Hepatocyte (in vitro differentiated cells): ENCODE measurements at regions not wholly inside any gene's neighbourhood (a gene's known extent, or its start where the extent isn't known, plus 50 kb on each side); places are given as distances from the start of the nearest gene placed in this dataset.

ENCODE experiments used
- CTCF ChIP-seq: fragments of 200-600 bp; sonication (generic); IDR thresholded peaks from 2 replicates; pipeline ENCODE4 v1.5.1; 2016; ENCODE audit warnings: antibody characterized with exemption, mild to moderate bottlenecking; ENCODE audit not compliant: poor library complexity
- EZH2 ChIP-seq: fragments of 200-600 bp; sonication (generic); IDR thresholded peaks from 2 replicates; pipeline ENCODE4 v1.6.1; 2016; ENCODE audit warnings: antibody characterized with exemption, mild to moderate bottlenecking, borderline replicate concordance
- EZH2phosphoT487 ChIP-seq: fragments of 200-600 bp; sonication (generic); IDR thresholded peaks from one replicate; pipeline ENCODE4 v1.6.1; 2018; ENCODE audit warnings: antibody characterized with exemption, mild to moderate bottlenecking, low read depth, moderate library complexity; ENCODE audit not compliant: unreplicated experiment, severe bottlenecking

GRCh38 chr18:78758496-78758895, 221.1 kb upstream of the SALL3 start:
- no peak for TF ChIP-seq CTCF
- no peak for TF ChIP-seq EZH2
- no peak for TF ChIP-seq EZH2phosphoT487
